HepG2 (cell line): ENCODE measurements at regions not wholly inside any gene's neighbourhood (a gene's known extent, or its start where the extent isn't known, plus 50 kb on each side); places are given as distances from the start of the nearest gene placed in this dataset.

Experiments used
- ATAC-seq: fragments of 200-7000 bp; cut with Tn5 transposase; 3 replicates; pipeline ENCODE4 v1.9.1; 2020; ENCODE audit warnings: mild to moderate bottlenecking, moderate library complexity
- BruUV-seq: library from RNA; stranded (reverse); fragments of 400-500 nt; replicated peaks from 2 replicates; lab custom pipeline; 2021; lab: Mats Ljungman, UMichigan
- CTCF ChIA-PET: fragments of 300-600 bp; formaldehyde crosslinking; extraction: SDS; loops from one replicate; lab custom pipeline; 2021; ENCODE audit warnings: low total read pairs, inconsistent platforms, low intra/inter-chr PET ratio; lab: Yijun Ruan, JAX
- POLR2A ChIA-PET: fragments of 350-600 bp; sonication (Branson Sonifier 250); formaldehyde crosslinking; loops from one replicate; lab custom pipeline; 2020; ENCODE audit warnings: antibody characterized with exemption, inconsistent platforms; lab: Yijun Ruan, JAX
- DNase-seq: peaks from one replicate; pipeline ENCODE4 v3.0.0-alpha.2; 2015; ENCODE audit warnings: low spot score
- FAIRE-seq: peaks from 3 replicates; lab custom pipeline; 2011; peaks lifted over from hg19 to GRCh38; lab: Jason Lieb, UNC
- H2AFZ ChIP-seq: one replicate; pipeline ENCODE4 v1.6.1; 2011; ENCODE audit warnings: low read length, inconsistent platforms
- H3K27ac ChIP-seq: fragments of 300-600 bp; 3 replicates; pipeline ENCODE4 v1.8.0; 2011; ENCODE audit warnings: mixed run types, mild to moderate bottlenecking, mixed read lengths, low read length, inconsistent platforms; ENCODE audit not compliant: insufficient read depth; ENCODE audit errors: extremely low read length
- H3K27me3 ChIP-seq, 2 experiments: fragments of 200-600 bp in 1 of 2; 2 replicates in 1 of 2; 3 replicates in 1 of 2; pipeline versions ENCODE4 v1.6.0 to v1.8.0; 2011; ENCODE audit warnings: low read length in 2 of 2, mild to moderate bottlenecking in 2 of 2, moderate library complexity in 2 of 2, inconsistent platforms in 1 of 2; ENCODE audit not compliant: insufficient read depth in 2 of 2, control insufficient read depth in 1 of 2
- H3K36me3 ChIP-seq, 2 experiments: fragments of 200-600 bp in 1 of 2; replicated peaks in 1 of 2; 2 replicates in 1 of 2; 3 replicates in 1 of 2; pipeline versions ENCODE4 v1.5.1 to v1.8.0; 2011; ENCODE audit warnings: low read length in 2 of 2, inconsistent platforms in 1 of 2; ENCODE audit not compliant: insufficient read depth in 2 of 2, control insufficient read depth in 1 of 2
- H3K4me1 ChIP-seq: 2 replicates; pipeline ENCODE4 v1.5.1; 2012; ENCODE audit warnings: low read length, inconsistent platforms; ENCODE audit not compliant: insufficient read depth
- H3K4me2 ChIP-seq: 2 replicates; pipeline ENCODE4 v1.6.0; 2011; ENCODE audit warnings: low read depth, low read length, inconsistent platforms
- H3K4me3 ChIP-seq, 3 experiments: fragments of 200-600 bp in 1 of 3; sonication (generic), shearing (Covaris generic) in 1 of 3; replicated peaks in 1 of 3; 2 replicates each; pipeline ENCODE4 v1.5.1; 2011 to 2016; ENCODE audit warnings: low read length in 3 of 3, inconsistent platforms in 2 of 3, low read depth in 2 of 3, mild to moderate bottlenecking in 2 of 3, control low read depth in 1 of 3, mixed read lengths in 1 of 3; ENCODE audit not compliant: insufficient read depth in 1 of 3
- H3K79me2 ChIP-seq: one replicate; pipeline ENCODE4 v1.6.1; 2011; ENCODE audit warnings: low read length, inconsistent platforms; ENCODE audit not compliant: insufficient read depth
- H3K9ac ChIP-seq: 2 replicates; pipeline ENCODE4 v1.6.0; 2011; ENCODE audit warnings: mild to moderate bottlenecking, low read depth, low read length, inconsistent platforms; ENCODE audit not compliant: insufficient read depth
- H3K9me3 ChIP-seq: 2 replicates; pipeline ENCODE4 v1.5.1; 2012; ENCODE audit warnings: mild to moderate bottlenecking, low read length
- H4K20me1 ChIP-seq: 2 replicates; pipeline ENCODE4 v1.6.0; 2011; ENCODE audit warnings: inconsistent platforms, mild to moderate bottlenecking, low read length, moderate library complexity; ENCODE audit not compliant: insufficient read depth
- ATAD3A ChIP-seq: sonication (generic); formaldehyde crosslinking; IDR thresholded peaks from 2 replicates; pipeline ENCODE4 v1.4.0; 2020; ENCODE audit warnings: missing genetic modification reagents
- FOXC1 ChIP-seq: sonication (generic); formaldehyde crosslinking; IDR thresholded peaks from 2 replicates; pipeline ENCODE4 v1.8.0; 2022; ENCODE audit warnings: mild to moderate bottlenecking, missing genetic modification reagents, borderline replicate concordance
- IKZF1 ChIP-seq: fragments of 450-650 bp; IDR thresholded peaks from 2 replicates; pipeline ENCODE4 v1.7.1; 2016
- PPARG ChIP-seq: conservative IDR thresholded peaks from 2 replicates; pipeline ENCODE4 v1.6.1; 2016; ENCODE audit warnings: missing biosample characterization, missing genetic modification reagents
- TP53 ChIP-seq: sonication (generic); formaldehyde crosslinking; conservative IDR thresholded peaks from 2 replicates; pipeline ENCODE4 v1.4.0; 2020; ENCODE audit warnings: missing genetic modification reagents
- ZBTB3 ChIP-seq: sonication (generic); formaldehyde crosslinking; IDR thresholded peaks from 2 replicates; pipeline ENCODE4 v1.4.0; 2020; ENCODE audit warnings: low read depth, mild to moderate bottlenecking, moderate library complexity, missing genetic modification reagents, borderline replicate concordance
- ZSCAN30 ChIP-seq: sonication (generic); formaldehyde crosslinking; IDR thresholded peaks from 2 replicates; pipeline ENCODE4 v1.5.0; 2020; ENCODE audit warnings: mild to moderate bottlenecking, missing genetic modification reagents
- WGBS: methylation state at CpG from one replicate; pipeline ENCODE4 v1.1.6; 2017; ENCODE audit warnings: low lambda C conversion rate; 5-methylcytosine and 5-hydroxymethylcytosine counted together
- in situ Hi-C: cut with HindIII; loops from 2 replicates; pipeline ENCODE4 v1.10.0; 2017; ENCODE audit warnings: low pct_unique_long_range_greater_than_20kb; ENCODE audit not compliant: extremely low pct_ligation_motif_present
- intact Hi-C: fragments of 100-400 bp; cut with micrococcal nuclease; formaldehyde crosslinking; loops from one replicate; pipeline ENCODE4 v1.10.0; 2022; ENCODE audit not compliant: unreplicated experiment
- TF ChIP-seq, protein P1 (sequence below): sonication (generic); formaldehyde crosslinking; IDR thresholded peaks from 2 replicates; pipeline ENCODE4 v1.5.1; 2020; ENCODE audit warnings: missing genetic modification reagents, mild to moderate bottlenecking, borderline replicate concordance
- TF ChIP-seq, protein P2 (sequence below): IDR thresholded peaks from 2 replicates; pipeline ENCODE4 v1.6.1; 2016; ENCODE audit warnings: low read depth, control low read depth
- TF ChIP-seq, protein P3 (sequence below): IDR thresholded peaks from 2 replicates; pipeline ENCODE4 v1.6.1; 2016; ENCODE audit warnings: missing compliant biosample characterization, missing genetic modification reagents, borderline replicate concordance

DNA sequence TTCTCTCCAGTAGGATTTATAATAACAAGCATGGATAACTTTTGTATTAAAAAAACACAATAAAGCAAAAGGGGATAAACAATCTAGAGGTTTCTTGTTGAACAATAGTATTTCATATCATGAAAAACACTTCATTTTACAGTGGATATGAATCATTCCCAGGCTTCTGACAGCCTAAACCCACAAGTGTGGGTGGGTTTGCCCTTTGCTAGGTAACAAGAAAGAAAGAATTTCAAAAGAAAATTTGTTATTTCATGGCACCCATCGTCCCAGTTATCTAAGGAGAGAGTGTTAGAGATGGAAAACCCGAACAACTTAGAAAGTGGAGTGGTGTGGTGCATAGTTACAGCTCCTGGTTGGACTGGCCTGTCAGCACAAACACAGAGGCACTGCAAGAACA, 76.1 kb upstream of the GPR6 start:
- CTCF ChIA-PET = no interaction called here
- in situ Hi-C loops (no loop called here), intact Hi-C loops (no loop called here)
- H3K36me3 ChIP-seq = no peaks in the 10 kb centered on the region
- no peak for ATAC-seq
- no peaks in the 10 kb centered on the region for H3K79me2 ChIP-seq
- H3K4me2 ChIP-seq = no peak overlapping the region
- no peaks in the 10 kb centered on the region; a peak in 2 of 5 replicates for H3K27me3 ChIP-seq
- no peak overlapping the region for H3K27ac ChIP-seq
- H3K4me3 ChIP-seq = no peak overlapping the region
- H3K4me1 ChIP-seq = no peaks in the 10 kb centered on the region
- H2AFZ ChIP-seq = no peak overlapping the region
- no peaks in the 10 kb centered on the region for H3K9me3 ChIP-seq
- no peak for DNase-seq
- no peak for FAIRE-seq
- no TSS peak for BruUV-seq
- no peak overlapping the region for H3K9ac ChIP-seq
- no peaks in the 10 kb centered on the region for H4K20me1 ChIP-seq
- POLR2A ChIA-PET = no interaction called here
- TF ChIP-seq, protein P1, sequence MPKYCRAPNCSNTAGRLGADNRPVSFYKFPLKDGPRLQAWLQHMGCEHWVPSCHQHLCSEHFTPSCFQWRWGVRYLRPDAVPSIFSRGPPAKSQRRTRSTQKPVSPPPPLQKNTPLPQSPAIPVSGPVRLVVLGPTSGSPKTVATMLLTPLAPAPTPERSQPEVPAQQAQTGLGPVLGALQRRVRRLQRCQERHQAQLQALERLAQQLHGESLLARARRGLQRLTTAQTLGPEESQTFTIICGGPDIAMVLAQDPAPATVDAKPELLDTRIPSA (CRISPR knock-in tag) = no peak
- no peak for TF ChIP-seq ZSCAN30
- TF ChIP-seq, protein P2, sequence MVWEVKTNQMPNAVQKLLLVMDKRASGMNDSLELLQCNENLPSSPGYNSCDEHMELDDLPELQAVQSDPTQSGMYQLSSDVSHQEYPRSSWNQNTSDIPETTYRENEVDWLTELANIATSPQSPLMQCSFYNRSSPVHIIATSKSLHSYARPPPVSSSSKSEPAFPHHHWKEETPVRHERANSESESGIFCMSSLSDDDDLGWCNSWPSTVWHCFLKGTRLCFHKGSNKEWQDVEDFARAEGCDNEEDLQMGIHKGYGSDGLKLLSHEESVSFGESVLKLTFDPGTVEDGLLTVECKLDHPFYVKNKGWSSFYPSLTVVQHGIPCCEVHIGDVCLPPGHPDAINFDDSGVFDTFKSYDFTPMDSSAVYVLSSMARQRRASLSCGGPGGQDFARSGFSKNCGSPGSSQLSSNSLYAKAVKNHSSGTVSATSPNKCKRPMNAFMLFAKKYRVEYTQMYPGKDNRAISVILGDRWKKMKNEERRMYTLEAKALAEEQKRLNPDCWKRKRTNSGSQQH (CRISPR knock-in tag) = no peak
- WGBS = 0% methylated on average over 2 of the region's 2 CpGs

DNA sequence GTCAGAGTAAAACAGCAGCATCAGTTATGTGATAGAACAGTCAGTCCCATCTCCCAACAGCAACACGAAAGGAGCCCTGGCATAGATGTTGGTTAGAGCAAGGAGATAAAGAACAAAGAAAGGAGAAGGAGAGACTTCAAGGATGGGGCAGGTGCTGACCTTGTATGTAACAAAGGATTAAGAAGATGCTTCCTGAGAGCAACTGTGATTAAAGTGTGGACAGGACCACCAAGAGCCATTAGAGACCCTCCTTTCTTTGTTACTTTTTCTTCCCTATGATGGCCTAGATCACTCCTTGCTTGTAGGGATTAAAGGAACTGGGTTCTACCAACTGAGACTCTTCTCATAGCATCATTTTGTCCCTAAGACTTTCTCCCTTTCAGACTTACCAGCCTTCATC, 75.2 kb upstream of the GPR6 start:
- H3K9me3 ChIP-seq = no peaks in the 10 kb centered on the region
- CTCF ChIA-PET = no interaction called here
- H3K4me2 ChIP-seq = no peak overlapping the region
- H3K9ac ChIP-seq = no peak overlapping the region
- H3K36me3 ChIP-seq = no peaks in the 10 kb centered on the region
- no peak overlapping the region for H2AFZ ChIP-seq
- intact Hi-C loops (no loop called here), in situ Hi-C loops (no loop called here)
- DNase-seq (no peak), ATAC-seq (no peak), FAIRE-seq (no peak)
- no TSS peak for BruUV-seq
- TF ChIP-seq IKZF1 = no peak
- TF ChIP-seq ATAD3A (CRISPR knock-in tag) = no peak
- no peak for TF ChIP-seq ZBTB3 (CRISPR knock-in tag)
- no peak for TF ChIP-seq TP53
- no peak for TF ChIP-seq FOXC1 (CRISPR knock-in tag)
- TF ChIP-seq, protein P3, sequence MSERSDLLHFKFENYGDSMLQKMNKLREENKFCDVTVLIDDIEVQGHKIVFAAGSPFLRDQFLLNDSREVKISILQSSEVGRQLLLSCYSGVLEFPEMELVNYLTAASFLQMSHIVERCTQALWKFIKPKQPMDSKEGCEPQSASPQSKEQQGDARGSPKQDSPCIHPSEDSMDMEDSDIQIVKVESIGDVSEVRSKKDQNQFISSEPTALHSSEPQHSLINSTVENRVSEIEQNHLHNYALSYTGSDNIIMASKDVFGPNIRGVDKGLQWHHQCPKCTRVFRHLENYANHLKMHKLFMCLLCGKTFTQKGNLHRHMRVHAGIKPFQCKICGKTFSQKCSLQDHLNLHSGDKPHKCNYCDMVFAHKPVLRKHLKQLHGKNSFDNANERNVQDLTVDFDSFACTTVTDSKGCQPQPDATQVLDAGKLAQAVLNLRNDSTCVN (CRISPR knock-in tag) = no peak
- no peak for TF ChIP-seq PPARG (CRISPR knock-in tag)
- 0% methylated on average over 1 of the region's 1 CpG for WGBS
- no peak overlapping the region for H3K4me3 ChIP-seq
- H3K79me2 ChIP-seq = no peaks in the 10 kb centered on the region
- no peak overlapping the region for H3K27ac ChIP-seq
- H3K4me1 ChIP-seq = no peaks in the 10 kb centered on the region
- POLR2A ChIA-PET = no interaction called here
- no peaks in the 10 kb centered on the region; a peak in 2 of 5 replicates for H3K27me3 ChIP-seq
- H4K20me1 ChIP-seq = no peaks in the 10 kb centered on the region
